ENCODE measurements at regions not wholly inside any gene's neighbourhood (a gene's known extent, or its start where the extent isn't known, plus 50 kb on each side); places are given as distances from the start of the nearest gene placed in this dataset.

DNA sequence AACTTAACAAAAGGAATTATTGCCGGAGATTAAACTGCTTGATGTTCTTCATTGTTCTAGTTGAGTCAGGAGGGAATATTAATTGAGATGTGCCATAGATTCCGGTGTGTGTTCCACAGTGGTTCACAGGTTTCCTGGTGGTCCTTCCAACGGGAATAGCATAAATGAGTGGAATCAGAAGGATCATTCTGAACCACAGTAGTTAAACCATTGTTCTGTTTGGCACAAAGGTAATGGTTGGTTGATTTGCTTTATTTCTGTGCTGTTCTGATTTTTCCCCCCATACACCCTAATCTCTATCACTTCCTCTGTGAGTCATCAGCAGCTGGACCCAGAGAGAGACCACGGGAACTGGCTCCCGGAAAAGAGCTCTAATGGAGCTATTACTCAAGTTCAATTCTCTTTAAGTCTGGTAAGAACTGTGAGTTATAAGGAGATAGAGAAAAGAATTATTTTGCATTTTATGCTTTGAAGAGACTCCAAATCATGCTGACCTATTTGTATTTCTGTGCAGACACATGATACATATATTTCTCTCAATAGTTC, 627.2 kb downstream of the ZIC1 start:
- TF ChIP-seq POLR2AphosphoS5 (IDR thresholded peaks at IDR 0.05) = no peak
- TF ChIP-seq POLR2A (IDR thresholded peaks at IDR 0.05) = no peak
- TF ChIP-seq, protein P1, sequence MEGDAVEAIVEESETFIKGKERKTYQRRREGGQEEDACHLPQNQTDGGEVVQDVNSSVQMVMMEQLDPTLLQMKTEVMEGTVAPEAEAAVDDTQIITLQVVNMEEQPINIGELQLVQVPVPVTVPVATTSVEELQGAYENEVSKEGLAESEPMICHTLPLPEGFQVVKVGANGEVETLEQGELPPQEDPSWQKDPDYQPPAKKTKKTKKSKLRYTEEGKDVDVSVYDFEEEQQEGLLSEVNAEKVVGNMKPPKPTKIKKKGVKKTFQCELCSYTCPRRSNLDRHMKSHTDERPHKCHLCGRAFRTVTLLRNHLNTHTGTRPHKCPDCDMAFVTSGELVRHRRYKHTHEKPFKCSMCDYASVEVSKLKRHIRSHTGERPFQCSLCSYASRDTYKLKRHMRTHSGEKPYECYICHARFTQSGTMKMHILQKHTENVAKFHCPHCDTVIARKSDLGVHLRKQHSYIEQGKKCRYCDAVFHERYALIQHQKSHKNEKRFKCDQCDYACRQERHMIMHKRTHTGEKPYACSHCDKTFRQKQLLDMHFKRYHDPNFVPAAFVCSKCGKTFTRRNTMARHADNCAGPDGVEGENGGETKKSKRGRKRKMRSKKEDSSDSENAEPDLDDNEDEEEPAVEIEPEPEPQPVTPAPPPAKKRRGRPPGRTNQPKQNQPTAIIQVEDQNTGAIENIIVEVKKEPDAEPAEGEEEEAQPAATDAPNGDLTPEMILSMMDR (IDR thresholded peaks at IDR 0.05) = no peak
- intact Hi-C loops (cut with DNase I; ENCODE audit: low total_unique reads) = no loop called here
- Histone ChIP-seq H3K27me3 (no peaks in the 10 kb centered on the region), H3K27ac (no peak overlapping the region), H3K4me3 (no peak overlapping the region), H3K36me3 (no peaks in the 10 kb centered on the region), H3K4me1 (no peaks in the 10 kb centered on the region), H3K9me3 (no peaks in the 10 kb centered on the region)
- DNase-seq (ENCODE audit: low spot score in 2 of 2) = no peak

DNA sequence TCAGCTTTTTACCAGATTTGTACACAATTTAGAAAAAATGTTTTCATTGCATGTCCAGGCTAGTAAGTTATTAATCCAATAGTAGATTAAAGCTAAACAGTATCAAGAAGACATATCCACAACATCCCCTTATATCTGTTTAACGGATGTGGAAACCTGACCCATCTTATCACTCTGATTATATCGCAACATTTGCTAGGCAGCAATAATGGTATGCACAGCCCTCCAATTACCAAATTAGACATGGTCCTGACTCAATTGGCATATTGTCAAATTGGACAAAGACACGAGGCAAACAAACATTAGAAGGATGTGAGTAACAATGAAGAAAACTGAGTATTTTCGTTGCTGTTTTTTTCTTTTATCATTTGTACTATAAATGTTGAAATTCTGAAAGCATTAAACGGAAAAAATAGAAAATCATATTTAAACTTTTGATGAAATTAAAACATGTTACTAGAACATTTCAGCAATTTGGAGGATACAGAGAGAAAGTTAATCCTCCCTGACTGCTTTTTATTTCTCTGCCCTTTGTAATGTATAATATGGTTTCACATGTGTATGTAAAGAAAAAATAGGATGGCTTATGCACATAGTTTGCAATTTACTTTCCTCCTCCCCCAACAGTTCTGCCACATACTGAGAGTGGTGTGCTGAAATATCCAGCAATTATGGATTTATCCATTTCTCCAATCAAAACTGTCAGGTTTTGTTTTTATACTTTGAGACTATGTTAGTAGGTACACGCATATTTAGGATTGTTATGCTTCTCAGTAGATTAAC, 633.7 kb downstream of the ZIC1 start:
- H3K27me3 ChIP-seq = no peaks in the 10 kb centered on the region
- no peak for TF ChIP-seq POLR2AphosphoS5 (IDR thresholded peaks at IDR 0.05)
- TF ChIP-seq POLR2A (IDR thresholded peaks at IDR 0.05) = no peak
- TF ChIP-seq, protein P1 (IDR thresholded peaks at IDR 0.05) = no peak
- H3K27ac ChIP-seq = no peak overlapping the region
- no peaks in the 10 kb centered on the region for H3K4me1 ChIP-seq
- H3K9me3 ChIP-seq = no peaks in the 10 kb centered on the region
- intact Hi-C loops (cut with DNase I; ENCODE audit: low total_unique reads) = no loop called here
- DNase-seq (ENCODE audit: low spot score in 2 of 2) = no peak
- H3K36me3 ChIP-seq = no peaks in the 10 kb centered on the region
- H3K4me3 ChIP-seq = no peak overlapping the region

DNA sequence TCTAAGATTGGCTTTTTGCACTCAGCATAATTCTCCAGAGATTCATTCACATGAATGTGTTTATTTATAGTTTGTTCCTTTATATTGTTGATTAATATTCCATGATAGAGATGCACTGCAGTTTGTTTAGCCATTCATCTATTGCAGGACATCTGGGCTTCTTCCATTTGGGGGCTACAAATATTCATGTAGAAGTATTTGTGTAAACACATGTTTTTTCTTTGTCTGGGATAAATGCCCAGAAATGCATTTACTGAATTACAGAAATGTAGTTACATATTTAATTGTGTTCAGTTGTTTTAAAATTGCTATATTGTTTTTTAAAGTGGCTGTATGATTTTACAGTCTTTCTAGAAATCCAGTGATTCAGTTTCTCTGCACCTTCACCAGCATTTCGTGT, 635.0 kb downstream of the ZIC1 start:
- intact Hi-C loops (cut with DNase I; ENCODE audit: low total_unique reads) = no loop called here
- Histone ChIP-seq H3K36me3 (no peaks in the 10 kb centered on the region), H3K27me3 (no peaks in the 10 kb centered on the region), H3K27ac (no peak overlapping the region), H3K4me1 (no peaks in the 10 kb centered on the region), H3K9me3 (no peaks in the 10 kb centered on the region), H3K4me3 (no peak overlapping the region)
- DNase-seq (ENCODE audit: low spot score in 2 of 2) = no peak
- TF ChIP-seq, protein P1 (IDR thresholded peaks at IDR 0.05) = no peak
- TF ChIP-seq POLR2A (IDR thresholded peaks at IDR 0.05) (no peak), POLR2AphosphoS5 (IDR thresholded peaks at IDR 0.05) (no peak)

DNA sequence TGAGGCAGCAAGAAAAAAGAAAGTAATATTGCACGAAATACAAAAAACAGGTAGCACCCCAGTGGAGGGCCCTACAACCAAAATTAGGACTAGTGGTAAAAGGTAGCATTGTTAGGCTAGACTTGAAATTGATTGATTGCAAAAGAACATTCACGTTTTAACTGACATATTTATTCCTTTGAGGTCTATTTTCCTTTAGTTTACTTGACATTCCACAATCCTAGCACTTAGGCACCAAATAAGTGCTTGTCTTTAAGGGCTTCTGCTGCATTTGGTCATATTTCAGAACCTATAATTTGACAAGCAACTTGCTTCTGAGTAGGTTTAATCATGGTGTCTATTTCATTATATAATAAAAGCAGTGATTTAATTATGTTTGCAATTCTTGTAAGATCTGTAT, 642.7 kb upstream of the AGTR1 start:
- Histone ChIP-seq H3K9me3 (peaks cover 0 to 6% of the 10 kb centered on the region in 2 donors), H3K36me3 (no peaks in the 10 kb centered on the region), H3K4me3 (no peak overlapping the region), H3K27me3 (no peaks in the 10 kb centered on the region), H3K4me1 (no peaks in the 10 kb centered on the region), H3K27ac (no peak overlapping the region)
- no peak for DNase-seq (ENCODE audit: low spot score in 2 of 2)
- intact Hi-C loops (cut with DNase I; ENCODE audit: low total_unique reads) = no loop called here
- TF ChIP-seq POLR2A (IDR thresholded peaks at IDR 0.05) (no peak), POLR2AphosphoS5 (IDR thresholded peaks at IDR 0.05) (no peak)
- TF ChIP-seq, protein P1 (IDR thresholded peaks at IDR 0.05) = no peak

DNA sequence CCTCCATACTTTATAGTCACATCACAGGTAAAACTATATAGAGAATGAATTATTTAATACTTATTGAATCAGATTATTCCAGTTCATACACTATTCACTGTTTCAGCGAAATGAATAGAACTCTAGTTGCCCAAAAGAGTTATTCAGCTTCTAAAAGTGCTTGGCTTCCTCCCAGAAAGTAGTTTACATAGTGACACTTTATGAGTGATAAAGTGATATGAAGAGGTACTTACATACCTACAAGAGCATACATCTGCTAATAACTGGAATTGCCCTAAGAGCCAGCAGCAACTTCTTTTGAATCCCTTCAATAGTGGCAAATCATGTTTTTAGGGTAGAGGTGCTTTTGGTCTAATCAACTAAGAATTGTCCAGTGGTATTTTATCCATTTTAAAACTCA, 635.1 kb upstream of the AGTR1 start:
- Histone ChIP-seq H3K4me3 (no peak overlapping the region), H3K36me3 (no peaks in the 10 kb centered on the region), H3K27ac (no peak overlapping the region), H3K27me3 (no peaks in the 10 kb centered on the region), H3K4me1 (no peaks in the 10 kb centered on the region), H3K9me3 (no peaks in the 10 kb centered on the region)
- no peak for DNase-seq (ENCODE audit: low spot score in 2 of 2)
- intact Hi-C loops (cut with DNase I; ENCODE audit: low total_unique reads) = no loop called here
- TF ChIP-seq POLR2A (IDR thresholded peaks at IDR 0.05) (no peak), POLR2AphosphoS5 (IDR thresholded peaks at IDR 0.05) (no peak)
- TF ChIP-seq, protein P1 (IDR thresholded peaks at IDR 0.05) = no peak

All from breast epithelium (tissue), 4 donors.